GM19035 (cell line): ENCODE measurements at regions not wholly inside any gene's neighbourhood (a gene's known extent, or its start where the extent isn't known, plus 50 kb on each side); places are given as distances from the start of the nearest gene placed in this dataset.

Source experiments
- ATAC-seq: cut with Tn5 transposase; IDR thresholded peaks from one replicate; pipeline ENCODE4 v1.9.1; 2021; ENCODE audit not compliant: unreplicated experiment

GRCh38 chr2:217451666-217452065, 551.1 kb downstream of the TNS1 start:
- ATAC-seq: no peak

GRCh38 chr2:217449444-217449843, 553.4 kb downstream of the TNS1 start:
- ATAC-seq: no peak

- no peak for ATAC-seq
Observed at GRCh38 chr2:217448860-217449259, 553.9 kb downstream of the TNS1 start.

DNA sequence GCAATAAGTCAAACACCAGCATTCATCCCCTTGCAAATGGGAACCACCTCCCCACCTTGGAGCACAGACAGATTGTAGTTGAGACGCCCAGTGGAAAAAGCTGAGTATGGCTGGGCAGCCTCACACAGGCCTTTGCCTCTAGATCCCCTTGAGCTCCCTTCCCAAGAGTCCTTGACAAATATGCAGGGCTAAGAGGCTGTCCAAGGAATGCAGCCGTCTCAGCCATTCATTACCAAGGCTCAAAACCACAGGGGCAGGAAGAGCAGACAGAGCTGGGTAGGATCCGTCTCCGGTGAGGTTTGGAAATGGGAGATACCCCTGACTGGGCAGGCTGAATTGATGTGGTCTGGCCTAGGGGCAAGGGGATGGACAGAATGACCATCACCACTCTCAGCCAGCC, 557.1 kb downstream of the TNS1 start:
- ATAC-seq: no peak

DNA sequence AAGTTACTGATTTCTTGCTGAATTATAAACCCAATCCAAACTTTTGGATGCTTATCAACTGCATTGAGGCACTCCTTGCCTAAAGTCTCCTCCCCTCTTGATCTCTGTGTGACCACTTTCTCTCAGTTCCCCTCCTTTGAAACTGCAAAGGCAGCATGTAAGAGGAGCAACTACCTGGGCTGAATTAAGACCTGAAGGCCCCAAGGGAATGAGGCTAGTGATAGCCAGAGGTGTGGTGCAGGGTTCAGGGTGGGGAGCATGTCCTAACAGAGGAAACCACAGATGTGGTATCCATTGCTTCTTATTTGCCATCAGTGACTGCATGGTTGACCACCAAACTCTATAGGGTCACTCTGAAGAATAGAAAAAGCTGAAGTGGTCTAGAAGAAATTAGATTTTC, 557.9 kb downstream of the TNS1 start:
- ATAC-seq: peak; percentile 52

DNA sequence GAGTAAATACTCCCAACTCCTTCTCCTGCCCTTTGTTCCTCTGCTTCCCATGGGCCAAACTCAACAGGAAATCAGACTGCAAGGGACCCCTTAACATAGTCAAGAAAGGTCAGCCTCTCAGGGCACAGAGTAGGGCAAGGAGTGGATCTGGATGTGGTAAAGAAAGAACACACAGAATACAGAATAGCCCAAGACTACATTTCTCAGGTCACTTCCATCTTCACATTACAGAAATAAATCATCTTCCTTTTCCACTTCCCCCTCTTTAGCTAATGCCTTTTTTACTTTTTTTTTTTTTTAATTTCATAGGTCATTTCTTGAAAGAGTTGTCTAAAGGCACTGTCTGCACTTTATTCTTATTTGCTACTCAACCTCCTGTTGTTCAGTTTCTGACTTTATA, 558.3 kb downstream of the TNS1 start:
- no peak for ATAC-seq

DNA sequence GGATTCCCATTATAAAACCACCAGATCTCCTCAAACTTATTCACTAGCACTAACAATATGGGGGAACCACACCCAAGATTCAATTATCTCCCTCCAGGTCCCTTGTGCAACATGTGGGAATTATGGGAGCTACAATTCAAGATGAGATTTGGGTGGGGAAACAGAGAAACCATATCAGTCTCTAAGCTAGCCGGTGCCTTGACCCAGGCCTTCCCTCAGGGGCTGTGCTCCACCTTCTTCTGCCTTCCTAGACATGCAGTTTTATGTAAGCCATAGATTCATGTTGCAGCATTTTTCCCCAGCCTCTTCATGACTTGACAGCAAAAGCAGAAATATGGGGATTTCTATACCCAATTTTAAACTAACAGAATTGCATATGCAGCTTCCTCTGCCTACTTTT, 559.2 kb downstream of the TNS1 start:
- ATAC-seq: no peak

DNA sequence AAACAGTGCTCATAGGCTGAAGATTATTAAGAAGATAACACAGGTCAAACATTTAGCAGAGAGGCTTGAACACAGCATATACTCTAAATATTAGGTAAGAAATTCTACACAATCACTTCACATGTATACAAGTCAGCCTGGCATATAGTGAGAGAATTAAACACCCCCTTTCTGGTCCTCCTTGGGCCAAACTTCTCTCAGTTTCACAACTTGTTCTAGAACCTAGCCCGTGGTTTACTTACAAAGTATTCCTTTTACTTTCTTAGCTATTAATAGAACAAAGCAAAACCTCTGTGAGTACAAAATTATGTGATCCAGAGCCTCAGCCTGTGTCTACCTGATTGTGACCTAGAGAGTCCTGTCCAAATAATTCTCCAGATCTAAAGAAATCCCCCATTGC, 562.8 kb downstream of the TNS1 start:
- peak; percentile 63 for ATAC-seq

DNA sequence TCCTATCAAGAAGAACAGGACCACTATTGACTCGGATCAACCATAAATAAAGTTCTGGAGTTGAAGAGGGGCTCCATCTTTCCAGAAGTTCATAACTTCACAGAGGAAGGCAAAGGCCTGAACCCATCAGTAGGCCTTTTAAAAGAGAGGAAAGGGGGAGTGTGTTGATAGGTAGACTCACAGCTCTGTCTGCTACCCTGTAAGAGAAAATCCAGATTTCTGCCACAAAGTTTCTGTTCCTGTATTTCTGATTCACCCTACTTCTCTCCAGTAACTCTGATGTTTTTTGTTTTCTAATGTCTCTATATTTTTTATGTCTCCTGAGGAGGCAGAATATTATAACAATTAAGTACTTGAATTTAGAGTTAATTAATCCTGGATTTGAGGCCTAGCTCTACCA, 564.0 kb downstream of the TNS1 start:
- ATAC-seq: no peak

DNA sequence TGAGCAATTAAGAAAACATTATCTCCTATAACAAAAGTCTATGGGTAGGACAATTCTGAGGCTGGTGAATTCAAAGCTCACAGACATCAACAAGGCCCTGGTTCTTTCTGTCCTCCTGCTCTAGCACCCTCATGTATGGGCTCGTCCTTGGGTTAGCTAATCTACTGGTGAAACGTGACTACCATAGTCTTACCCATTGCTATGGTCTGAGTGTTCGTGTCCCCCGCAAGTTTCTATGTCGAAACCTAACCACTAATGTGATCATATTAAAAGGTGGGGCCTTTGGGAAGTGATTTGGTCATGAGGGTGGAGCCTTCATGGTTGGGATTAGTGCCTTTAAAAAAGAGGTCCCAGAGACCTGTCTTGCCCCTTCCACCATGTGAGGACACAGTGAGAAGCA, 564.7 kb downstream of the TNS1 start:
- ATAC-seq: no peak

DNA sequence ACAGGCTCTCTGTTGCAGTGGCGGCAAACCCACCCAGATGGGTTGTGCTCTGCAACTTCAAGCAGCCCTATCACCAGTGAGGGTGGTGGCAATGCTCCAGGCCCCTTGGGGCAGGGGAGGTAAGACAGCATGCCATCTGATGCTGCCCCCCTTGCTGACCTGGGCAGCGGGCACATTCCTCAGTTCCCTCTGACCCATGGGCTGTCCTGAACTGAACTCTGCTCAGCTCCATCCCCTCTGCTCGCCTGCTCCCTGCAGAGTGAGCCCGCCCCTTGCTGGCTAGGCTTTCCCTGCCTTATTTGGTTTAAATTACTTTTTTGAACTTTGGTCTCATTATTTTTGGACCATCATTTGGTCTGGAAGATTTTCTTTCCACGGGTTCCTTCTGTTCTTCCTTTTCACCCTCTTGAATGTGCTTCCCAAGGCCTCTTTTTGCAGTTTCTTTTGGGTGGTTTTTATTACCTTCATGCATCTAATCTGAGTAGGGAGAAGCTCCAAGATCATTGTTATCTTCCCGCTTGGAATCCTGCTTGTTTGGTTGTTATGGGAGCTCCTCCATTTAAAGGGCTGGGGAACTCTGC, 565.4 kb downstream of the TNS1 start:
- ATAC-seq: no peak

DNA sequence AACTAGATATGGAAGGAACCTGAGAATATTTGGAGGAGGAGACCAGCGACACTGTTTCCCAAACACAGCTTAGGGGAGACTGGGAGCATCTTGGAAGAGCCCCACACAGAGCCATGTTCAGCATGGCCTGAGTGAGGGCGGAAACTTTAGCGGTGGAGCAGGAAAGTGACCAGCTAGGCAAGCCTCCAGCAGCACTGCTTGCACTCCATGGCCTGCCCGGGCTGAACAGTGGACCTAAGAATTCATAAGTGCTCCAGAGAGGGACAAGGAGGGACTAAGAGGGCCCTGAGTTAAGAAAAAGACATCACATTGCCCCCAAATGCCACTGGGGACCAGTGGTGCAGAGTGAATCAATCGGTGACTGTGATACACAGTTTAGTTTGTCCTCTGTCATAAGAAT, 566.4 kb downstream of the TNS1 start:
- no peak for ATAC-seq

DNA sequence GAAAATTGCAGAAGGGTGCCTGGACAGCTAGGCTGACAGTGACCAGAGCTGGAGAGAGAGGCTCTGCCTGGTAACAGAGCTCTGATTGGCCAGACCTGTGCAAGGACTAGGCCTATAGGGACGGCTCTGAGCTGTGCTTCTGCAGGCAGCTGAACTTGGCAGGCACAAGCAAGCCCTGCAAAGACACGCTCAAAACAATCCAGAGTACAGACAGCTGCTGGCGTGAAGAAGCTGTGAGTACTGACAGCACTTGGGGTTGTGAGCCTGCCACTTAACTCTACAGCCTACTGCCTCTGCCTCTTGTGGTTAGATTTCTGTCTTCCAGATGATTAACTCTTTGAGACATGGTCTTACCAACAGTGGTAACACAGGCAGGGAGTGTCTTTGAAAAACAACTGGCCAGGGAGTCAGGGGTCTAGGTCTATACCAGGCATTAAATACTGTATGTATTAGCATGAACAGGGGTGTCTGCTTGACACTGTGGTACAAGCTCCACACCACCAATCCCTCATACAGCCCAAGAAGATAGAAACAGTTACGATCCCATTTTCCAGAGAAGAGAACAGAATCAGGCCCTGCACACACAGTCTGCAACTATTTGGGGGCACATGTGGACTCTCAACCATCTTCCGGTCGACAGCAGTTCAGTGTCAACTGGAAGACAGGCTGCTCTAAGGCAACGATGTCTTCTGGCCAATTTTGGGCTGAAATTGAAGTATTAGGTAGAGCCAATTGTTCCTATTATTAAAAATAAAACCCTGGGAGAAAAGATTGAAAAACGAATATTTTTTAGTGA, 568.4 kb downstream of the TNS1 start:
- ATAC-seq: peak; percentile 98

DNA sequence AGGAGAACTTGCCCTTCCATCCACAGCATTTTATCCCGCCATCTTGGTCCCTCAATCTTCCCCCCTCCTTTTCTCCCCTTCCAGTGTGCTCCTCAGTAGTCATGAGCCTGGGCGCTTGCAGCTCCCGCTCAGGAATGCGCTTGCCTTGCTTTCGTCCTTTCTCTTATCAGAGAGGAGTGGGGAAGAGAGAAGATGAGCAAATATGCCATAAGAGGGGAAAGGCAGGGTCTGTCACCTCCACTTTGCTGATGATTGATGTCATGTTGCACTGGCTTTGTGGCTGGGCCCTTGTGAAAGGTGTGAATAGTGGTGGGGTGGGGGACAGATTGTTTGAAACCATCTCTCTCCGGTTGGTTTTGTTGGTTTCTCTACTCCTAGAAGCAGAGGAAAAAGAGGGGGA, 569.3 kb downstream of the TNS1 start:
- ATAC-seq: no peak

DNA sequence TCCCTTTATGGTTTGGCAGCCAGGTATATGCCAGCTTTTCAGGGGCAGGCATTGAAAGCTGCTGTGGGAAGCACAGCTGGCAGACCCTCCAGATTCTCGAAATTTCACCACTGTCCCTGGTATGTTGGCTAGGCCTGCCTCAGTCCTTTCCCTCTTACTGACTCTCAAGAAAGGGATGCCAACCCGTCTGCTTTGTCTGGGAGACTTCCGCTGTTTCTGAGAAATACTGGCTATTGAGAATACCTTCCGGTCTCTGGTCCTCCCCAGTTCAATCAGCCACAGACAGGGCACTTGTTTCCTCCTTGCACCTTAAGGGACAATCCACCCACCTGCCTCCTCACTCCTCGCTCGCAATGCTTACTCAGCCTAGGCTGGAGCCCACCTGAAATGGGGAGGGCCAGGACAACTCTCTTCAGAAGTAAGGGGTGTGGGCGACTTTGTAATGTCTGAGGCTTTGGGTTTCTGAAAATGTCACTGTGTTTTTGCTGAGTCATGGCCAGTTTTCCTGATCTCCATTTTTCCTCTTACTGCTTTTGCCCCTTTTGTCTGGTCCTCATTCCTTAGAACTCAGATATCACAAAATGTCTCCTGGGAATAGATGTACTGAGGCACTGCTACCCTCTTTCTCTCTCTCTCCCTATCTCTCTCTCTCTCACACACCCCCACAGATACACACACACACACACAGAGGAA, 571.1 kb downstream of the TNS1 start:
- ATAC-seq: no peak

DNA sequence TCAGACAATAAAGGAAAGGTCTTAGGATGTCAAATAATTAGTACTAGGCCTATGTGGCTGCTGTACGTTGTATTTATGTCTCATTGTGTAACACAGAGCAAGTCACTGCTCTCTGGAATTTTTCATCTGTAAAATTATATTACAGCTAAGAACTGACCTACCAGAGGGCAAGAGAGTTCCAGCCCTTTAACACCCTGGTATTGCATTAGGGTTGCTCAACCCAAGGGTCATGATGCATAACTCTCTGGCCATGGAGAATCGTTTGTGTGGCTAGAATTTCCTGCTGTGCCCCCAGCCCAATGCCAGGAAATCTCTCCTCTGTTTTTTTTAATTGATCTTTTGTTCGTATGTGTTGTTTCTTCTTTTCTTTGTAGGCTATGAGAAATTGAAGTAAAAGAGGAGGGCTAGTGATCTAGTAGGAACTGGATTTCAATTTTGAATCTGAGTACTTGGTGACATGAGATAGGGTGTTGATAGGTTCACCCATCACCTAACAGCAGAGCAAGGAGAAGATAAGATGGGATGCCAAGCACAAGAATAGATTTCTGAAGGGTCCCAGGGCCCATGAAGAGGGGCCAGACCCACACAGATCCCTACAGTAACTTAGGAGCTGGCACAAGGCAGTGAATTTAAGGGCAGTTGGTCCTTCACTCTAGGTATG, 571.2 kb upstream of the TNP1 start:
- ATAC-seq: no peak

GRCh38 chr2:217429981-217430500, 570.2 kb upstream of the TNP1 start:
- no peak for ATAC-seq

- ATAC-seq: no peak
Observed at GRCh38 chr2:217421834-217422233, 562.0 kb upstream of the TNP1 start.

GRCh38 chr2:217420854-217421253, 561.0 kb upstream of the TNP1 start:
- no peak for ATAC-seq

- ATAC-seq: no peak
Observed at GRCh38 chr2:217419055-217419671, 559.3 kb upstream of the TNP1 start.

GRCh38 chr2:217418544-217418943, 558.7 kb upstream of the TNP1 start:
- ATAC-seq: no peak
